HG03432 (cell line): ENCODE measurements at regions not wholly inside any gene's neighbourhood (a gene's known extent, or its start where the extent isn't known, plus 50 kb on each side); places are given as distances from the start of the nearest gene placed in this dataset.
"Not testable (repeated sequence)": the region's sequence is repeated elsewhere in the genome, so short reads cannot be mapped to it uniquely, and the experiment has no call there.

Experiments
- ATAC-seq: cut with Tn5 transposase; IDR thresholded peaks from one replicate; pipeline ENCODE4 v1.9.1; 2021; ENCODE audit warnings: mild to moderate bottlenecking, moderate library complexity; ENCODE audit not compliant: unreplicated experiment

- ATAC-seq = no peak
These were observed 64.1 kb upstream of the USP15 start for GRCh38 chr12:62196146-62196545.

GRCh38 chr12:62202861-62203260 is 57.3 kb upstream of the USP15 start:
- ATAC-seq = not testable (repeated sequence)

- no peak for ATAC-seq
These were observed 54.9 kb upstream of the USP15 start for GRCh38 chr12:62205346-62205745.

- ATAC-seq = no peak
These were observed 53.0 kb upstream of the USP15 start for GRCh38 chr12:62207248-62207647.
